ENCODE measurements at regions not wholly inside any gene's neighbourhood (a gene's known extent, or its start where the extent isn't known, plus 50 kb on each side); places are given as distances from the start of the nearest gene placed in this dataset.

DNA sequence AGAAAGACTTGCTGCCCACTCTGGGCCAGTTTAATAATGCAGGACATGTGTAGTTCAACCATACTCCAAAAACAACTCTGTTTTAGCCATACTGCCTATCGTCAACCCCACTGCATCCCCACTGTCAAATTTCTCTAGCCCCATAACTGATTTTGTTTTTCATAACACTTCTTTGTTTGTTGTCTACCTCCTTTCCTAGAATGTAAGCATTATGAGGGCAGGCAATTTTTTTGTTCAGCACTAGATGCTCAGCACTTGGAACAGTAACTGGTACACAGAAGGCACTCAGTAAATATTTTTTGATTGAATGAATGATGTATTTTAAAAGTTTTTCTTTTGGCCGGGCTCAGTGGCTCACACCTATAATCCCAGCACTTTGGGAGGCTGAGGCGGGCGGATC is 183.8 kb upstream of the MKLN1 start:
- TF ChIP-seq, protein P1, sequence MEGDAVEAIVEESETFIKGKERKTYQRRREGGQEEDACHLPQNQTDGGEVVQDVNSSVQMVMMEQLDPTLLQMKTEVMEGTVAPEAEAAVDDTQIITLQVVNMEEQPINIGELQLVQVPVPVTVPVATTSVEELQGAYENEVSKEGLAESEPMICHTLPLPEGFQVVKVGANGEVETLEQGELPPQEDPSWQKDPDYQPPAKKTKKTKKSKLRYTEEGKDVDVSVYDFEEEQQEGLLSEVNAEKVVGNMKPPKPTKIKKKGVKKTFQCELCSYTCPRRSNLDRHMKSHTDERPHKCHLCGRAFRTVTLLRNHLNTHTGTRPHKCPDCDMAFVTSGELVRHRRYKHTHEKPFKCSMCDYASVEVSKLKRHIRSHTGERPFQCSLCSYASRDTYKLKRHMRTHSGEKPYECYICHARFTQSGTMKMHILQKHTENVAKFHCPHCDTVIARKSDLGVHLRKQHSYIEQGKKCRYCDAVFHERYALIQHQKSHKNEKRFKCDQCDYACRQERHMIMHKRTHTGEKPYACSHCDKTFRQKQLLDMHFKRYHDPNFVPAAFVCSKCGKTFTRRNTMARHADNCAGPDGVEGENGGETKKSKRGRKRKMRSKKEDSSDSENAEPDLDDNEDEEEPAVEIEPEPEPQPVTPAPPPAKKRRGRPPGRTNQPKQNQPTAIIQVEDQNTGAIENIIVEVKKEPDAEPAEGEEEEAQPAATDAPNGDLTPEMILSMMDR (optimal IDR thresholded peaks at IDR 0.05 in 1 of 3, IDR thresholded peaks at IDR 0.05 in 1 of 3, conservative IDR thresholded peaks at IDR 0.05 in 1 of 3; ENCODE audit: extremely low read depth in 1 of 3, insufficient read depth in 2 of 3, low read length in 3 of 3): no peak
- TF ChIP-seq EZH2 (IDR thresholded peaks at IDR 0.05; ENCODE audit: low read length): no peak

All from keratinocyte (primary cell).